ENCODE measurements at regions not wholly inside any gene's neighbourhood (a gene's known extent, or its start where the extent isn't known, plus 50 kb on each side); places are given as distances from the start of the nearest gene placed in this dataset.
"Not testable (repeated sequence)": the region's sequence is repeated elsewhere in the genome, so short reads cannot be mapped to it uniquely, and the experiment has no call there.

- DNase-seq = no peak
These were observed 384.0 kb upstream of the UBE2E3 start for GRCh38 chr2:180596453-180596852.

- no peak for DNase-seq
These were observed 388.5 kb upstream of the UBE2E3 start for GRCh38 chr2:180591947-180592346.

GRCh38 chr2:180591093-180591781, 389.2 kb upstream of the UBE2E3 start:
- not testable (repeated sequence) for DNase-seq

GRCh38 chr2:180583441-180584140, 396.8 kb upstream of the UBE2E3 start:
- no peak for DNase-seq

- no peak for DNase-seq
These were observed 401.0 kb upstream of the UBE2E3 start for GRCh38 chr2:180579388-180579787.

GRCh38 chr2:180578441-180578840, 402.0 kb upstream of the UBE2E3 start:
- DNase-seq = no peak

- no peak for DNase-seq
These were observed 402.8 kb upstream of the UBE2E3 start for GRCh38 chr2:180577567-180577966.

GRCh38 chr2:180573951-180574350, 406.5 kb upstream of the UBE2E3 start:
- no peak for DNase-seq

GRCh38 chr2:180572346-180572745, 408.1 kb upstream of the UBE2E3 start:
- no peak for DNase-seq

- DNase-seq = no peak
These were observed 408.8 kb upstream of the UBE2E3 start for GRCh38 chr2:180571559-180571958.

- DNase-seq = no peak
These were observed 409.5 kb upstream of the UBE2E3 start for GRCh38 chr2:180570864-180571263.

GRCh38 chr2:180564051-180564450, 416.4 kb upstream of the UBE2E3 start:
- no peak for DNase-seq

- no peak for DNase-seq
These were observed 418.0 kb upstream of the UBE2E3 start for GRCh38 chr2:180562378-180562777.

GRCh38 chr2:180559771-180560170, 420.6 kb upstream of the UBE2E3 start:
- no peak for DNase-seq

- no peak for DNase-seq
These were observed 421.4 kb upstream of the UBE2E3 start for GRCh38 chr2:180559038-180559437.

- DNase-seq = no peak
These were observed 424.9 kb upstream of the UBE2E3 start for GRCh38 chr2:180555391-180555965.

GRCh38 chr2:180554330-180554729, 426.1 kb upstream of the UBE2E3 start:
- DNase-seq = no peak

GRCh38 chr2:180553094-180553715, 427.2 kb upstream of the UBE2E3 start:
- DNase-seq = no peak

GRCh38 chr2:180542511-180542910, 437.9 kb upstream of the UBE2E3 start:
- DNase-seq = no peak

GRCh38 chr2:180540761-180541160, 439.6 kb upstream of the UBE2E3 start:
- DNase-seq = no peak

GRCh38 chr2:180539541-180539940, 440.9 kb upstream of the UBE2E3 start:
- no peak for DNase-seq

- no peak for DNase-seq
These were observed 445.1 kb upstream of the UBE2E3 start for GRCh38 chr2:180535289-180535688.

- DNase-seq = not testable (repeated sequence)
These were observed 448.6 kb upstream of the UBE2E3 start for GRCh38 chr2:180531787-180532186.

- no peak for DNase-seq
These were observed 455.9 kb upstream of the UBE2E3 start for GRCh38 chr2:180524499-180524898.
